Endothelial cell (in vitro differentiated cells): ENCODE measurements at regions not wholly inside any gene's neighbourhood (a gene's known extent, or its start where the extent isn't known, plus 50 kb on each side); places are given as distances from the start of the nearest gene placed in this dataset.

Experiments used
- DNase-seq: peaks from one replicate; pipeline ENCODE4 v3.0.0; 2021; ENCODE audit warnings: low spot score
- H3K27ac Mint-ChIP-seq: one replicate; pipeline ENCODE4 v1.8.0; 2021; ENCODE audit warnings: mixed read lengths, inconsistent platforms; ENCODE audit not compliant: unreplicated experiment
- H3K27me3 Mint-ChIP-seq: one replicate; pipeline ENCODE4 v1.8.0; 2021; ENCODE audit warnings: mild to moderate bottlenecking, moderate library complexity, mixed read lengths, inconsistent platforms; ENCODE audit not compliant: unreplicated experiment
- H3K36me3 Mint-ChIP-seq: one replicate; pipeline ENCODE4 v1.8.0; 2021; ENCODE audit warnings: mild to moderate bottlenecking, low read depth, mixed read lengths, inconsistent platforms; ENCODE audit not compliant: unreplicated experiment
- H3K4me1 Mint-ChIP-seq: one replicate; pipeline ENCODE4 v1.8.0; 2021; ENCODE audit warnings: mild to moderate bottlenecking, mixed read lengths, inconsistent platforms; ENCODE audit not compliant: unreplicated experiment
- H3K4me3 Mint-ChIP-seq: one replicate; pipeline ENCODE4 v1.8.0; 2021; ENCODE audit warnings: mild to moderate bottlenecking, mixed read lengths, inconsistent platforms; ENCODE audit not compliant: unreplicated experiment
- H3K9me3 Mint-ChIP-seq: one replicate; pipeline ENCODE4 v1.8.0; 2021; ENCODE audit warnings: mixed read lengths, inconsistent platforms; ENCODE audit not compliant: unreplicated experiment
- TF ChIP-seq, protein P1 (sequence below): fragments of 200-600 bp; sonication (generic); IDR thresholded peaks from one replicate; pipeline ENCODE4 v1.5.0; 2021; ENCODE audit warnings: antibody characterized with exemption; ENCODE audit not compliant: unreplicated experiment

DNA sequence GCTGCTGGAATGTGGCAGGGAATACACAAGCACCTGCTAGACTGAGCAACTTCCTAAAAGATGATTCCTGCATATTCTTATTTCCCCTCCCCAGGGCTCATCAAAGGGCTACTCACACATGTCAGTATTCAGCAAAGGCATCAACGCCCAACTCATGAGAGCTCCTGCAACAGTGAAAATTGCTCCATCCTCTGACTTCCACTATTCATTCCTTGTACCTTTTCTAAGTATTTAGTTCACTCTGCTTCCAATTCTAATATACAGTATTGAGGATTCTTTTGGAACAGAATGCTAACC, 84.1 kb downstream of the SCN11A start:
- no peak for DNase-seq
- no peak overlapping the region for H3K27ac Mint-ChIP-seq
- no peak overlapping the region for H3K4me3 Mint-ChIP-seq
- TF ChIP-seq, protein P1, sequence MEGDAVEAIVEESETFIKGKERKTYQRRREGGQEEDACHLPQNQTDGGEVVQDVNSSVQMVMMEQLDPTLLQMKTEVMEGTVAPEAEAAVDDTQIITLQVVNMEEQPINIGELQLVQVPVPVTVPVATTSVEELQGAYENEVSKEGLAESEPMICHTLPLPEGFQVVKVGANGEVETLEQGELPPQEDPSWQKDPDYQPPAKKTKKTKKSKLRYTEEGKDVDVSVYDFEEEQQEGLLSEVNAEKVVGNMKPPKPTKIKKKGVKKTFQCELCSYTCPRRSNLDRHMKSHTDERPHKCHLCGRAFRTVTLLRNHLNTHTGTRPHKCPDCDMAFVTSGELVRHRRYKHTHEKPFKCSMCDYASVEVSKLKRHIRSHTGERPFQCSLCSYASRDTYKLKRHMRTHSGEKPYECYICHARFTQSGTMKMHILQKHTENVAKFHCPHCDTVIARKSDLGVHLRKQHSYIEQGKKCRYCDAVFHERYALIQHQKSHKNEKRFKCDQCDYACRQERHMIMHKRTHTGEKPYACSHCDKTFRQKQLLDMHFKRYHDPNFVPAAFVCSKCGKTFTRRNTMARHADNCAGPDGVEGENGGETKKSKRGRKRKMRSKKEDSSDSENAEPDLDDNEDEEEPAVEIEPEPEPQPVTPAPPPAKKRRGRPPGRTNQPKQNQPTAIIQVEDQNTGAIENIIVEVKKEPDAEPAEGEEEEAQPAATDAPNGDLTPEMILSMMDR, result no peak
- no peaks in the 10 kb centered on the region for H3K9me3 Mint-ChIP-seq
- no peaks in the 10 kb centered on the region for H3K36me3 Mint-ChIP-seq
- H3K4me1 Mint-ChIP-seq, result no peaks in the 10 kb centered on the region
- H3K27me3 Mint-ChIP-seq, result no peaks in the 10 kb centered on the region

DNA sequence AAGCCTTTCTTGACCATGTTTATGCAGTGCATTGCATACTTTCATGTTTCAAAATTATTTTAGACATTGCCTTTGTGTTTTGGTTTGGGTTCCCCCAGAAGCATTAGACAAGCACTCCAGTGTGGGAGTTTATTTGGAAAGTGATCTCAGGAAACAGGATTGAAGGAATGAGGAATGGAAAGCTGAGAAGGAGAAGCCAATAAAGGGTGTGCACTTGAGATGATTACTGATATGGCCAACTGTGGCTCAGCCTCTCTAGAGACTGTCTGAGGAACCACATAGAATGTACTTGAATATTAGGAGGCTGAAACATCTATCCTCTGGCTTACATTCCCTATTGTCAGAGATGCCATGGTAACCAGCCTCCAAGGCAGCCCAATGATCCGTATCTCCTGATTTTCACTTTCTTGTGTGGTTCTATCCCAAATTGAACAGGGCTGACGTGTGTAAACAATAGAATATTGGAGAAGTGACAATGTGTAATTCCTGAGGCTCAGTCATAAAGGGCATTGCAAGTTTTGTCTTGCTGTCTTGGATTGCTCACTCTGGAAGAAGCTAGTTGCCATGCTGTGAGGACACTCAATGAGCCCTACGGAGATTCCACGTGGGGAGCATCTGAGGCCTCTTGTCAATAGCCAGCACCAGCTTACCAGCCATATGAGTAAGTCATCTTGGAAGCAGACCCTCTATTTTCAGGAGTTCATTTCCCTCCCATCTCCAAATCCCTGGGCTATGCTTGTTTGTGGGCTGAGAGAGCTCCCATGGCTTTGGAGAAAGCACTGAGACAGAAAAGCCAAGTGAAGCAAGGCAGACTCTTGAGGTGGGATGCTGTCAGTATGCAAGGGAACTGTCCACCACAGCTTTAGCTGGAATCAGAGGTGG, 84.7 kb downstream of the SCN11A start:
- no peak for DNase-seq
- no peaks in the 10 kb centered on the region for H3K9me3 Mint-ChIP-seq
- H3K4me3 Mint-ChIP-seq, result no peak overlapping the region
- no peak overlapping the region for H3K27ac Mint-ChIP-seq
- TF ChIP-seq, protein P1, result no peak
- H3K27me3 Mint-ChIP-seq, result no peaks in the 10 kb centered on the region
- H3K36me3 Mint-ChIP-seq, result no peaks in the 10 kb centered on the region
- H3K4me1 Mint-ChIP-seq, result no peaks in the 10 kb centered on the region

DNA sequence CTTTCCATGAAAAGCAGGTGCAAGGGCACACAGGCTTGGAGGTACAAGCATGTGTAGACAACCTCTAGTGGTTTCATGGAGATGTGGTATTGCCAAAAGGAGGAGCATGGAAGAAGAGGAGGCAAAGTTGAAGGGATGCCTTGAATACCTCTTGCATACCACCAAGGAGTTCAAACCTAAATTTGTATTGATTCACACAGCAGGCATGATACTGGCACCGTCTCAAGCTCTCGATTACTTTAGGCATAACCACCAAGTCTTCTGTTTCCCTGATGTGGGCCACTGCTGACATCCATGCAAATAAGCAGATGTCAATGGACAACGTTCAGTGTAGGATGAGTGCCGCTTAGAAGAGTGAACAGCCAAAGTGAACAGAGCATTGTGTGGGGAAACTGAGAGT, 87.1 kb downstream of the SCN11A start:
- Mint-ChIP-seq H3K4me3 (no peak overlapping the region), H3K36me3 (no peaks in the 10 kb centered on the region), H3K9me3 (no peaks in the 10 kb centered on the region), H3K4me1 (peaks cover 5% of the 10 kb centered on the region), H3K27me3 (no peaks in the 10 kb centered on the region), H3K27ac (no peak overlapping the region)
- TF ChIP-seq, protein P1, result no peak
- no peak for DNase-seq

DNA sequence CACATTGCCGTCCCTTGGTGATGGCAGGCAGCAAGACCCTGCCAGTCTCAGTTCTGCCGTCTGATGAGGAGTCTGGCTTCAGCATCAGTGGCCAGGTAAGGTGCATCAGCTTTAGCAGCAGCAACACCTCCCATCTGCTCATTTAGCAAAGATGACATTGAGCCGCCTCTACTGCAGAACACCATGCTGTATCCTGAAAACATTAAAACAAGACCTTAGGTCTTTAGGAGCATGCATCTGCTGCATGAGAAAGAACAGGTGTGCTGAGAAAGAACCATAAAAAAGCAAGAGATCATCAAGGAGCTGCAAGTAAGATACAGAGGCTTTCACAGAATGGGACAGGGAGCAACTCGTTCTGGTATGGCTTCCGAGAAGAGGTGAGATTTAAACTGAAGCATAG, 87.5 kb downstream of the SCN11A start:
- Mint-ChIP-seq H3K27ac (no peak overlapping the region), H3K4me3 (no peak overlapping the region), H3K27me3 (no peaks in the 10 kb centered on the region), H3K4me1 (peaks cover 5% of the 10 kb centered on the region), H3K9me3 (no peaks in the 10 kb centered on the region), H3K36me3 (no peaks in the 10 kb centered on the region)
- TF ChIP-seq, protein P1, result no peak
- DNase-seq, result no peak

DNA sequence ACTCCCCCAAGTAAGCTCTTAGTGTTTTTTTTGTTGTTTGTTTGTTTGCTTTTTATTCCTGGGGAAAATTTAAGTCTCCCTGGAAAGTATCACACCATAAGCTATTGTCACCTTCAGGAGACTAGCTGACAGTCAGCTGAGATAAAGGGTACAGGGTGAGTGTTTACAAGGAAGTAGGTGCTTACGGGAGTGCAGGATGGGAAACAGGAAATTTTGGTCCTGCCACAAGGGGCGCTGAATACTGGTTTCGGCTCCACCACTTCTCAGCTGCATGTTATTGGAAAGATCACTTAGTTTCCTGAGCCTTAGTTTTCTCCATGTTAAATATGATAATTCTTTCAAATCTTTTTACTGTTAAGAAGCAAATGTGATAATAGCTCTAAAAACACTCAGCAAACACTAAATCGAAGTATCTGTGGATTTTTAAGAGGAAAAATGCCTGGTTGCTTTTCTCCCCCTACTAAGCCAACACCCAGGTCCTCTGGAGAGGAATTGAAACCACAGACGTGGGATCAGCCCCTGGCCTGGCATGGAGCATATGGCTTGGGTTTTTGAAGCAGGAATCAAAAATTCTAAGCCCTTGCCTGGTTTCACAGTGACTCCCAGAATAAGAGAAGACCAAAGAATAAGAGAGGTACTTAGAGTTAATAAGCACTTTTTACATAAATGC, 90.7 kb downstream of the SCN11A start:
- no peaks in the 10 kb centered on the region for H3K36me3 Mint-ChIP-seq
- H3K9me3 Mint-ChIP-seq, result no peaks in the 10 kb centered on the region
- peaks cover 2% of the 10 kb centered on the region for H3K27me3 Mint-ChIP-seq
- peak; percentile 65 for DNase-seq
- no peak overlapping the region for H3K27ac Mint-ChIP-seq
- TF ChIP-seq, protein P1, result peak; percentile 60
- peaks cover 10% of the 10 kb centered on the region for H3K4me1 Mint-ChIP-seq
- H3K4me3 Mint-ChIP-seq, result no peak overlapping the region
